HG03432 (cell line): ENCODE measurements at regions not wholly inside any gene's neighbourhood (a gene's known extent, or its start where the extent isn't known, plus 50 kb on each side); places are given as distances from the start of the nearest gene placed in this dataset.
A peak's percentile ranks its signal among the peaks of the same experiment; 100 is the strongest.

Experiments
- ATAC-seq: cut with Tn5 transposase; IDR thresholded peaks from one replicate; pipeline ENCODE4 v1.9.1; 2021; ENCODE audit warnings: mild to moderate bottlenecking, moderate library complexity; ENCODE audit not compliant: unreplicated experiment

DNA sequence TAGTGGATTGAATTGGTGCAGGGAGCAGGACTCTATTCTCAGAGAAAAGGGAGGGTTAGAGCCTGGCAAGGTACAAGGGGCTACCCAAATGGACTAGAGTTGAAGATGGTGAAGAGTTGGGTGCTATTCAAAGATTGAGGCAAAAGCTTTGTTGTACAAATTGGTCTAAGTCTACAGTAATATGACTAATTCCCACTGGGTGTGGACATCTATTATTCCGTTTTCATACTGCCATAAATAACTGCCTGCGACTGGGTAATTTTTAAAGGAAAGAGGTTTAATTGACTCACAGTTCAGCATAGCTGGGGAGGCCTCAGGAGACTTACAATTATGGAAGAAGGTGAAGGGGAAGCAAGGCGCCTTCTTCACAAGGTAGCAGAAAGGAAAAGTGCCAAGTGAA, 266.3 kb downstream of the TPBG start:
- no peak for ATAC-seq

DNA sequence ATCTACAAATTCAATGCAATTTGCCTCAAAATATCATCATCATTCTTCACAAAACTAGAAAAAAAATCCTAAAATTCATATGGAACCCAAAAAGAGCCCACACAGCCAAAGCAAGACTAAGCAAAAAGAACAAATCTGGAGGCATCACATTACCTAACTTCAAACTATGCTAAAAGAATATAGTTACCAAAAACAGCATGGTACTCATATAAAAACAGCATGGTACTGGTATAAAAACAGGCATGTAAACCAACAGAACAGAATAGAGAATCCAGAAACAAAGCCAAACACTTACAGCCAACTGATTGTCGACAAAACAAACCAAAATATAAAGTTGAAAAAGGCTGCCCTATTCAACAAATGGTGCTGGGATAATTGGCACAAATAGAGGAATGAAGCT, 278.1 kb downstream of the TPBG start:
- no peak for ATAC-seq

GRCh38 chr6:82645536-82646230, 282.1 kb downstream of the TPBG start:
- ATAC-seq = no peak

DNA sequence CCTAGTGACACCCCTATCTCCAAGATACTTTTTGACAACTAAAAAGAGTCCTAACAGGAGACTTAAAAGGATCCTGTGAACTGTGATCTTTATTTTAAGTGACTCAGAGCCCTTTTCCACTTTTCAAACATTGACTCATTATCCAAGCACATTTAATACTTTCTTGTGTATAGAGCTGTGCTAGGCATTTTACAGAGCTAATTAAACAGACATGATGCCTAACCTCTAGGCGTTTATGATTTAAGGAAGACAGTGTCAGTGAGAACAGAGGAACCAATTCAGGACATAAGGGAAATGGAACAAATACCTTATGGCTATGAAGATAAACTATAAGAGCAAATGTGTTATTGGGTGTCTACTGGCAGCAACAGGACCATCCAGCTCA, 282.6 kb downstream of the TPBG start:
- ATAC-seq = no peak

DNA sequence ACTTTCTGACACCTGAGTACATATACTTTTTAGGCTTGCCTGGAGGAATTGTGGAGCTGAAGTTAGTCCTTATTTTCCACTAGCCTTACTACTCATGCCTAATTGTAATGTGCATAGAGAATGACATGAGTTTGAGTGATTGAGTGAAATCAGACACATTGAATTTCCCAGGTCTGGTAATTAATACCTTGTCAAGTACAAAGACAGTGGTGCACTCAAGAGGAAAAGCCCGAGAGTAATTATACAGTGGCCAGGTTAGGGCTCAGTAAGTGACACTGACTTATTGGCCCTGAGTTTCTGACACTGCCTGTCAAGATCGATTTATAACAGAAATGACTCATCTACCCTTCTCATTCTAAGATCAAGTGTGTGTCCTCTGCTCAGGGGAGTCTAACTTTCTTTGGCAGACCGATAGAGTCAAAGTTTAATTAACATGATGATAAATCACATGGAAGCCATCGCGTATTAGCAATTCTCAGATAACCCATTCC, 288.3 kb downstream of the TPBG start:
- no peak for ATAC-seq

GRCh38 chr6:82679232-82679631, 315.6 kb downstream of the TPBG start:
- no peak for ATAC-seq

DNA sequence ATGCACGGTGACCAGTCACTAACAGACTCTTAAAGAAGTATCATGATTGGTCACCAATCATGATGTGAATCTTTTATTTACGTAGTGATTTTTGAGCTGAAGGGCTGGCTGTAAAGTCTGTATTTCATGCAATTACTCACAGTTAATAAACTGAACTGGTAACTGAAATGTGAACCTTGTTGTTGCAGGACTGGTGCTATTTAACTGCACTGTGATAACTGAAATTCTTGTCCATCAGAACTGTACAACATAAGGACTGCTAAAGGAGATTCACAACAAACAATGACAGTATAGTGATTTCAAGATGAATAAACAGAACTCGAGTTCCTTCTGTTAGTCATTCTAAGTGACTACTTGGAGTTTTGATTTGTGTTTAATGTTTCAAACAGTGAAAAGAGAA, 316.6 kb downstream of the TPBG start:
- no peak for ATAC-seq

GRCh38 chr6:82681119-82681714, 317.6 kb downstream of the TPBG start:
- ATAC-seq = no peak

GRCh38 chr6:82686719-82687118, 323.1 kb downstream of the TPBG start:
- ATAC-seq = no peak

DNA sequence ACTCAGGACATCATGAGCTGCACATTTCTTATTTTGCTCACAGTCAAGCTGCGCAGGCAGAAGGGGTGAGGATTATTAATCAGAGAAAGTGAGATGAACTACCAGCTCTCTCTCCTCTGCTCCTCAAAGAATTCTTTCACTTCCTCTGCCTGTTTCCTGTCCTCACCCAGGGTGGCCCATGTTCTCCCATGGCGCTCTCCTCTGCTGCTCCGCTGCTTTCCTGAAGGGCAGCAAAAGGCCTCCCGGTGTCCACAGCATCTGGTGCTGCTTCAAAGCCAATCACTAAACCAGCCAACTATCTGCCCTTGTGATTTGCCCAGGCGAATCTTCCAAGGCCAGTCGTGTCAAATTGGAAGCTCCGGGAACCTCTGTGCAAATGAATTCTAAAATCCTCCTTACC, 324.2 kb downstream of the TPBG start:
- ATAC-seq = no peak

- no peak for ATAC-seq
These were observed 326.7 kb downstream of the TPBG start for GRCh38 chr6:82690283-82690682.

DNA sequence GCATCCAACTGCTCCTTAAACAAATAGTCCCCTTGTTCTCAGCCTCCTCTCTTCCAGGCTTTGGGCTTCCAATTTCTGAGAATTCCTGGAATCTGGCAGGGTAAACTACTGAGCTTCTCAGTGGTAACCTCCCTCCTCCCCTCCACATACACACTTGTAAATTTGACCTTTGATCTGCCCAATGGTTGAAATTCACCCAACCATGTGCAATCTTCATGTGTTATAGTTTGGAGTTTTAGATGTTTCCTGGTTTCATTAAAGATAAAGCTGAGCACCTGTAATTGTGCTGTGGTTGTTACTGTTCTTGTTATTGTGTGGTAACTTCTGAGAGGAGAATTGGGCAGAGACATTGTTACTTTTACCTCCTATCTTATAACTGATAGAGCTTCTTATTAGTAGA, 328.4 kb downstream of the TPBG start:
- ATAC-seq = no peak

DNA sequence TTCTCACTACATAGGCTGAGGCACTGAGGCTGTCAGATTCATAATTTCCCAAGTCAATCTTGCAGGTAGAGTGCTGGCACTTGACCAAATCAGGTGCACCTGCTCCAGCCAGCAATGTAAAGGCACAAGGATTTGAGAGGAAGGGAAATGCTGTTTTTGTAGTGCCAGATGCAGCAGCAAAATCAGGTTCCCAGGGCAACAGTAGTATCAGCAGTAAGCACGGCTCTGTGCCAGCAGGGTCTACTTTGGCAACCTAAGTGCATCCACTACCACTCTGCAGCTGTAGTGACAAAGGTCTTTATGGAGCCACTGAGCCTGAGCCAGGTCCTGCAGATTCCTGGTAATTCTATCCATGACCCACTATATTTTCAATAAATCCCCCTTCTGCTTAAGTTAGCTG, 329.5 kb downstream of the TPBG start:
- ATAC-seq = no peak

DNA sequence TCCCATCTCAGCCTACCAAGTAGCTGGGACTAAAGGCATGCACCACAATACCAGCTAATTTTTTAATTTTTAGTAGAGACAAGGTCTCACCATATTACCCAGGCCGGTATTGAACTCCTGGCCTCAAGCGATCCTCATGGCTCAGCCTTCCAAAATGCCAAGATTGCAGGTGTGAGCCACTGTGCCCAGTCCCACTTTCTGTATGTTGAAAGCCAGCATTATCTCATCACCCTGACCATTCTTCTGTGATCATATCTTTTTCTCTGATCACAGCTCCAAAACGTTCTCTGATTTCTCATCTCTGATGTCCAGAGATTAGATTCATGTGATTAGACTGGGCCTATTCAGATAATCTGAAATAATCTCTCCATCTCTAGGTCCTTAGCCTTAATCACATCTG, 337.7 kb downstream of the TPBG start:
- no peak for ATAC-seq

DNA sequence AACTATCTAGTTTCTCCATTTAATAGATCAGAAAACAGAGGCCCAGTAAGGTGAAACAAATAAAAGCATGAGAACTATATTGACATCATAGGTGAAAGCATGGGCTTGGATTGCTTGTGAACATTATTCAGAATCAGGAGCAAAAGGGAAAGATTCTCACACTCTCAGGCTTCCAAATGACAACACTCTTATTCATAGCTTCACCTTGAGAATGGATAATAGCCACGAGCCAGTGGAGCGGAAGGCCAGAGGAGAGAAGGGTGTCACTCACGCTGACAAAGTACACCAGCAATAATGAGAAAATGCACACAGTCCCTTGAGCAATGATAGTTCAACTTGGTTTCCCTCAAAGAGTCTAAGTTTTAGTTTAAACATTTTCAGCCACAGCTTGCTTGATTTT, 339.0 kb downstream of the TPBG start:
- no peak for ATAC-seq

- ATAC-seq = no peak
These were observed 339.6 kb downstream of the TPBG start for GRCh38 chr6:82703230-82703629.

DNA sequence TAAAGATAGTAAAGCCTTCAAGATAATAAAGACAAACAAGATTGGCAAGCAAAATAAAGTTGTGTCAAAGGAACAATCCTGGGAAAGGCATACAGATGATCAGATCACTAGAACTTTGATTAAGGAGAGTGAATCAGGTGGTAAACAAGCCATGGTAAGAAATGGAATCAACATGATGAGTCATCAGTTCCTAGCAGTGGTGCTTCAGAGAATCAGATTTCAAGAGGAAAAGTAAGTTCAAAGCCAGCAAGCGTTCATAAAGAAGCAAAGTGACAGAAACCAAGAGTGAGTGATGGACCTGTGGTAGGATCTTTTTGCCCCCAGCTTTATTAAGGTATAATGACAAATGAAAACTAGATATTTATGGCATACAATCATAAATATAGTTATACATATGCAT, 340.4 kb downstream of the TPBG start:
- no peak for ATAC-seq

- no peak for ATAC-seq
These were observed 342.0 kb downstream of the TPBG start for GRCh38 chr6:82705579-82705978.

DNA sequence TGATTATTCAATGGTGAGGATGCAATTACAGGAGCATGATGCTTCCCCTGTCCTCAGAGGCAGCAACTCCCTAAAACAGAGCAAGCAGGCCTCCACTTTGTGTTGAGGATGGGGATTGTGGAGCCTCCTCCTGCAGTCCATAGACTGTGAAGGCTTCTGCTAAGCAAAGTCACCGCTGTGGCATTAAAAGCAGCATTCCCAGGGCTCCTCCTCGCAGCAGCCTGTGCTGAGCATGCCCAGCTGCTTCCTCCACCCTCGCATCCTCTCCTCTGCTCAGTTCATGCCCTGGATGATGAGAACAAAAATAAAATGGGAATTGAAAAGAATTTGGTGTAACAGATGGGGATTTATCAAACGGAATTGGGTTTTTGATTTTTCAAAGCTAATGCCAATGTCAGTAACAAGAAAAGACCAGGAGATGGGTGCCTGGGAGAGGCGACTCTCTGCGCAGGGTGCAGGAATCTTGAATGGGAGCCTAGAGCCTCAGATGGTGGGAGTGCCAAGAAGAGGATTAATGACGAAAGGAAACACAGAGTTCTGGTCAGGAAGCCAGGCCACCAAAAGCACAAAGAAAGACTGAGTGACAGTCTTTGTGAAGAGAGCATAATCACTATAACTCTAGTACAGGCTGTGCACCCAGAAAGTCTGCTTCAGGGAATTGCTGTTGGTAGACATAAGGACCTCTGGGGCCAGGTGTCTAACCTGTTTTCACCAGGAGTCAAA, 347.6 kb downstream of the TPBG start:
- ATAC-seq = no peak

- ATAC-seq = no peak
These were observed 348.4 kb downstream of the TPBG start for GRCh38 chr6:82711971-82712370.

GRCh38 chr6:82712389-82712788, 348.8 kb downstream of the TPBG start:
- no peak for ATAC-seq

- peak; percentile 60 for ATAC-seq
These were observed 349.2 kb downstream of the TPBG start for GRCh38 chr6:82712826-82713225.
